ENCODE measurements at regions not wholly inside any gene's neighbourhood (a gene's known extent, or its start where the extent isn't known, plus 50 kb on each side); places are given as distances from the start of the nearest gene placed in this dataset.

GRCh38 chr21:36532769-36533467 lies 53.0 kb upstream of the CLDN14 start:
- DNase-seq (ENCODE audit: low spot score), result no peak

- no peak for DNase-seq (ENCODE audit: low spot score)
These were observed 53.5 kb upstream of the CLDN14 start for GRCh38 chr21:36533468-36533848.

- DNase-seq (ENCODE audit: low spot score), result no peak
These were observed 54.7 kb upstream of the CLDN14 start for GRCh38 chr21:36534656-36535055.

GRCh38 chr21:36535618-36536241 lies 55.8 kb upstream of the CLDN14 start:
- no peak for DNase-seq (ENCODE audit: low spot score)

GRCh38 chr21:36538761-36539160 lies 58.8 kb upstream of the CLDN14 start:
- DNase-seq (ENCODE audit: low spot score), result no peak

- DNase-seq (ENCODE audit: low spot score), result no peak
These were observed 59.7 kb upstream of the CLDN14 start for GRCh38 chr21:36539434-36540150.

GRCh38 chr21:36540700-36541099 lies 60.8 kb upstream of the CLDN14 start:
- DNase-seq (ENCODE audit: low spot score), result no peak

GRCh38 chr21:36541721-36542139 lies 61.8 kb upstream of the CLDN14 start:
- DNase-seq (ENCODE audit: low spot score), result no peak

- DNase-seq (ENCODE audit: low spot score), result no peak
These were observed 62.6 kb upstream of the CLDN14 start for GRCh38 chr21:36542312-36543101.

GRCh38 chr21:36543924-36544323 lies 64.0 kb upstream of the CLDN14 start:
- DNase-seq (ENCODE audit: low spot score), result no peak

GRCh38 chr21:36544545-36544944 lies 64.6 kb upstream of the CLDN14 start:
- no peak for DNase-seq (ENCODE audit: low spot score)

GRCh38 chr21:36545776-36546511 lies 66.0 kb upstream of the CLDN14 start:
- no peak for DNase-seq (ENCODE audit: low spot score)

GRCh38 chr21:36547464-36547863 lies 67.5 kb upstream of the CLDN14 start:
- no peak for DNase-seq (ENCODE audit: low spot score)

GRCh38 chr21:36548866-36549265 lies 68.9 kb upstream of the CLDN14 start:
- no peak for DNase-seq (ENCODE audit: low spot score)

GRCh38 chr21:36549470-36549869 lies 69.5 kb upstream of the CLDN14 start:
- DNase-seq (ENCODE audit: low spot score), result no peak

- no peak for DNase-seq (ENCODE audit: low spot score)
These were observed 70.8 kb upstream of the CLDN14 start for GRCh38 chr21:36550761-36551160.

- DNase-seq (ENCODE audit: low spot score), result no peak
These were observed 71.4 kb upstream of the CLDN14 start for GRCh38 chr21:36551321-36551720.

- DNase-seq (ENCODE audit: low spot score), result peak; percentile 54
These were observed 72.0 kb upstream of the CLDN14 start for GRCh38 chr21:36551731-36552433.

- DNase-seq (ENCODE audit: low spot score), result no peak
These were observed 72.5 kb upstream of the CLDN14 start for GRCh38 chr21:36552434-36552785.

GRCh38 chr21:36553406-36553805 lies 73.5 kb upstream of the CLDN14 start:
- no peak for DNase-seq (ENCODE audit: low spot score)
